RWPE1 (cell line): ENCODE measurements at regions not wholly inside any gene's neighbourhood (a gene's known extent, or its start where the extent isn't known, plus 50 kb on each side); places are given as distances from the start of the nearest gene placed in this dataset.
A peak's percentile ranks its signal among the peaks of the same experiment; 100 is the strongest.

Source experiments
- CTCF ChIA-PET: fragments of 350-600 bp; sonication (Branson Sonifier 250); formaldehyde crosslinking; extraction: SDS; loops from one replicate; lab custom pipeline; 2021; lab: Yijun Ruan, JAX
- POLR2A ChIA-PET: fragments of 400-600 bp; formaldehyde crosslinking; extraction: SDS; loops from one replicate; lab custom pipeline; 2020; ENCODE audit warnings: antibody characterized with exemption; ENCODE audit not compliant: low non-redundant PET; lab: Yijun Ruan, JAX
- DNase-seq: peaks from one replicate; pipeline ENCODE4 v3.0.0; 2012; ENCODE audit warnings: low spot score
- H3K27ac ChIP-seq: fragments of 450-650 bp; 2 replicates; pipeline ENCODE4 v1.5.1; 2017
- CTCF ChIP-seq: fragments of 450-650 bp; conservative IDR thresholded peaks from 2 replicates; pipeline ENCODE4 v1.5.1; 2017; ENCODE audit warnings: low read depth, mild to moderate bottlenecking

- ChIA-PET CTCF (interaction anchor here (0.7 kb wide), 1 partner anchor 41 kb away, joined by 3 read pairs; no protein-coding TSS in a partner anchor), POLR2A (no interaction called here)
- no peak overlapping the region for H3K27ac ChIP-seq
- 0 out of 2 replicates have a peak, but pooled peaks have one; percentile 0 for TF ChIP-seq CTCF
- no peak for DNase-seq
Measured at GRCh38 chr9:79247021-79247420, 324.7 kb upstream of the TLE4 start.

DNA sequence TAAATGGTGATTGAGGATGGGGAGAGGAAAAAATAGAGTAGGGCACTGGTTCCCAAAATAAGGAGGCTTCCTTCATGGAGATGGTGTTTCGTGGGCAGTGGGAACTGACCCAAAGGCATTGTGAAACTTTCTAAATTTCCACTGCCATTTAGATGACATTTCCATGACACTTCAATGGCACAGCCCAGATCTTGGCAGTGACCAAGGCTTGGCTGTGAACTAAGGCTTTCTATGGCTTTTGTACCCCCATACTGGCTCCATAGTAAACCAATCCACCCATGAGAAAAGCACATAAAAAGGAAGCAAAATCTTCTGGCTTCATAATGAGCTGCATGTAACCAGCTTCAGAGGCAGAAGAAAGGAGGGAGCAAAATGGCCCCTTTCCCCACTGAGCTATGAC, 321.0 kb upstream of the TLE4 start:
- ChIA-PET CTCF (no interaction called here), POLR2A (no interaction called here)
- H3K27ac ChIP-seq, result no peak overlapping the region
- no peak for TF ChIP-seq CTCF
- no peak for DNase-seq

- no peak for DNase-seq
- no peak overlapping the region for H3K27ac ChIP-seq
- CTCF ChIA-PET, result interaction anchor here (0.6 to 1.2 kb wide), 2 partner anchors 126 to 832 kb away, joined by 3 to 4 read pairs; no protein-coding TSS in a partner anchor
- POLR2A ChIA-PET, result no interaction called here
- TF ChIP-seq CTCF, result no peak
Measured at GRCh38 chr9:79254900-79255650, 316.7 kb upstream of the TLE4 start.

DNA sequence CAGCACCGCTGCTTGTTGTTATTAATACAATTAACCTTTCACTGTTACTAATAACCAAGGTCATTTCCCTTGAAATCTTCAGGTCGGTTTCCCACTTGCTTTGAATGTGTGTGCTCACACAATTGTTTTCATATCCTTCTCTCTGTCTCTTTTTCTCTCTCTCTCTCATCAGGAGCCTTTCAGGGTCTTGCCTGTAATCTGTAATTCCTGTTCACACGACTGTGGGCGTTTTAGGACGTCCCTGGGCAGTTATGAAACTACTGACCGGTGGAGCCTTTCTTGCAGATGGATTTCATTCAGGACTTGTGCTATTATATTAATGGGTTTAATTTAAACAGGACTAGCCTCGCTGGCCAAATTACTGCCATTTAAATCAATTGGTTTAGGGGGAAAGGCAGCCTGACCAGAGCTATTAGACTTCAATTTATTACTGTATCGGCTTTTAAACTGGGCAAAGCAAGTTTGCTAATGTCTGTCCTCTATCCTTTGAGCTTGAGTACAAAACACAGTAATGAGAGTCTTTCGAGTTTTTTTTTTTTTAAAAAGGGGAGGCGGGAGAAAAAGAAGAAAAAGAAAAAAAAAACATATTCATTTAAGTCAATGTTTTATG, 316.0 kb upstream of the TLE4 start:
- TF ChIP-seq CTCF, result no peak
- DNase-seq, result no peak
- POLR2A ChIA-PET, result no interaction called here
- no peak overlapping the region for H3K27ac ChIP-seq
- CTCF ChIA-PET, result interaction anchor here (0.6 to 1.2 kb wide), 2 partner anchors 126 to 832 kb away, joined by 3 to 4 read pairs; no protein-coding TSS in a partner anchor

DNA sequence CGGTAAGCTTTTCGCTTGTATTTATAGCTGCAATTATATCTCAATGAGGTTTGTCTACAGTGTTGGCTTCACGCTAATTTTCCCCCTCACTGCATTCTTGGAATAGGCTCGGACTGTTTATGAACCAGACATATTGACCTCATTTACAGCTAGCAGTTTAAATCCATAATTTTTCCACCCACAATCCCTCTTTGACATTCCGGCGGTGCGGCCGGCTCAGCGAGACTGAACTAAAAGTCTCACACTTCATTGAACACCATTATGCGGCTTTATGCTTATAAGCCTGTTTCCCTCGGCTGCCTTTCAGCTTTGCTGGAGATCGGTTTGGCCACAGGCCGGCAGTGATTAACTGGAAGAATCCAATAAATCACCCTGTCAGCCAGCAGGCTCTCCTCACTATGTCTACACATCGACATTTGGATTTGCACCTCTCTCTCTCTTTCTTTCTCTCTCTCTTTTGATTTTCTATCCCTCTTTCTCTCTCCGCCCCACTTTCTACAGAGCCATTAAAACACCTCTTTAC, 315.0 kb upstream of the TLE4 start:
- CTCF ChIA-PET, result no interaction called here
- POLR2A ChIA-PET, result no interaction called here
- no peak overlapping the region for H3K27ac ChIP-seq
- peak; percentile 42 for DNase-seq
- no peak for TF ChIP-seq CTCF

GRCh38 chr9:79257228-79257781, 314.5 kb upstream of the TLE4 start:
- ChIA-PET CTCF (no interaction called here), POLR2A (no interaction called here)
- TF ChIP-seq CTCF, result no peak
- no peak for DNase-seq
- no peak overlapping the region for H3K27ac ChIP-seq
